ENCODE measurements at regions not wholly inside any gene's neighbourhood (a gene's known extent, or its start where the extent isn't known, plus 50 kb on each side); places are given as distances from the start of the nearest gene placed in this dataset.

- Histone ChIP-seq H3K4me1 (ENCODE audit: insufficient read depth, insufficient read length) (no peaks in the 10 kb centered on the region), H3K9me3 (ENCODE audit: insufficient read depth, low read length) (no peaks in the 10 kb centered on the region), H3K4me3 (ENCODE audit: insufficient read length, low read depth) (no peak overlapping the region), H3K36me3 (ENCODE audit: insufficient read depth, insufficient read length, low read length) (no peaks in the 10 kb centered on the region), H3K27me3 (ENCODE audit: insufficient read depth, insufficient read length) (no peaks in the 10 kb centered on the region), H3K9ac (ENCODE audit: insufficient read length, low read depth) (no peak overlapping the region)
- no peak for TF ChIP-seq ZNF274 (IDR thresholded peaks at IDR 0.05; ENCODE audit: low read depth, low read length)
- no peak for TF ChIP-seq SUZ12 (IDR thresholded peaks at IDR 0.05; ENCODE audit: extremely low read depth, insufficient read depth, insufficient read length)
- no peak for TF ChIP-seq YY1 (IDR thresholded peaks at IDR 0.05; ENCODE audit: insufficient read depth, insufficient read length)
- no peak for DNase-seq (ENCODE audit: low read depth, low spot score)
These were observed 98.9 kb upstream of the TSC22D2 start for GRCh38 chr3:150309257-150309542.

GRCh38 chr3:150308481-150309256 lies 99.4 kb upstream of the TSC22D2 start:
- no peaks in the 10 kb centered on the region for H3K36me3 ChIP-seq (ENCODE audit: insufficient read depth, insufficient read length, low read length)
- H3K9ac ChIP-seq (ENCODE audit: insufficient read length, low read depth): no peak overlapping the region
- no peaks in the 10 kb centered on the region for H3K9me3 ChIP-seq (ENCODE audit: insufficient read depth, low read length)
- no peak for DNase-seq (ENCODE audit: low read depth, low spot score)
- H3K27me3 ChIP-seq (ENCODE audit: insufficient read depth, insufficient read length): no peaks in the 10 kb centered on the region
- no peaks in the 10 kb centered on the region for H3K4me1 ChIP-seq (ENCODE audit: insufficient read depth, insufficient read length)
- H3K4me3 ChIP-seq (ENCODE audit: insufficient read length, low read depth): no peak overlapping the region
- no peak for TF ChIP-seq SUZ12 (IDR thresholded peaks at IDR 0.05; ENCODE audit: extremely low read depth, insufficient read depth, insufficient read length)
- no peak for TF ChIP-seq YY1 (IDR thresholded peaks at IDR 0.05; ENCODE audit: insufficient read depth, insufficient read length)
- no peak for TF ChIP-seq ZNF274 (IDR thresholded peaks at IDR 0.05; ENCODE audit: low read depth, low read length)

GRCh38 chr3:150308037-150308319 lies 100.1 kb upstream of the TSC22D2 start:
- H3K4me3 ChIP-seq (ENCODE audit: insufficient read length, low read depth): no peak overlapping the region
- no peaks in the 10 kb centered on the region for H3K9me3 ChIP-seq (ENCODE audit: insufficient read depth, low read length)
- no peaks in the 10 kb centered on the region for H3K36me3 ChIP-seq (ENCODE audit: insufficient read depth, insufficient read length, low read length)
- TF ChIP-seq ZNF274 (IDR thresholded peaks at IDR 0.05; ENCODE audit: low read depth, low read length) (no peak), YY1 (IDR thresholded peaks at IDR 0.05; ENCODE audit: insufficient read depth, insufficient read length) (no peak), SUZ12 (IDR thresholded peaks at IDR 0.05; ENCODE audit: extremely low read depth, insufficient read depth, insufficient read length) (no peak)
- H3K9ac ChIP-seq (ENCODE audit: insufficient read length, low read depth): no peak overlapping the region
- H3K27me3 ChIP-seq (ENCODE audit: insufficient read depth, insufficient read length): no peaks in the 10 kb centered on the region
- DNase-seq (ENCODE audit: low read depth, low spot score): no peak
- H3K4me1 ChIP-seq (ENCODE audit: insufficient read depth, insufficient read length): no peaks in the 10 kb centered on the region

GRCh38 chr3:150307311-150308036 lies 100.6 kb upstream of the TSC22D2 start:
- Histone ChIP-seq H3K9me3 (ENCODE audit: insufficient read depth, low read length) (no peaks in the 10 kb centered on the region), H3K4me1 (ENCODE audit: insufficient read depth, insufficient read length) (no peaks in the 10 kb centered on the region), H3K9ac (ENCODE audit: insufficient read length, low read depth) (no peak overlapping the region), H3K27me3 (ENCODE audit: insufficient read depth, insufficient read length) (no peaks in the 10 kb centered on the region), H3K36me3 (ENCODE audit: insufficient read depth, insufficient read length, low read length) (no peaks in the 10 kb centered on the region), H3K4me3 (ENCODE audit: insufficient read length, low read depth) (no peak overlapping the region)
- DNase-seq (ENCODE audit: low read depth, low spot score): no peak
- TF ChIP-seq ZNF274 (IDR thresholded peaks at IDR 0.05; ENCODE audit: low read depth, low read length) (no peak), YY1 (IDR thresholded peaks at IDR 0.05; ENCODE audit: insufficient read depth, insufficient read length) (no peak), SUZ12 (IDR thresholded peaks at IDR 0.05; ENCODE audit: extremely low read depth, insufficient read depth, insufficient read length) (no peak)

GRCh38 chr3:150306906-150307305 lies 101.2 kb upstream of the TSC22D2 start:
- no peak overlapping the region for H3K9ac ChIP-seq (ENCODE audit: insufficient read length, low read depth)
- H3K4me1 ChIP-seq (ENCODE audit: insufficient read depth, insufficient read length): no peaks in the 10 kb centered on the region
- H3K4me3 ChIP-seq (ENCODE audit: insufficient read length, low read depth): no peak overlapping the region
- no peaks in the 10 kb centered on the region for H3K36me3 ChIP-seq (ENCODE audit: insufficient read depth, insufficient read length, low read length)
- no peak for DNase-seq (ENCODE audit: low read depth, low spot score)
- TF ChIP-seq SUZ12 (IDR thresholded peaks at IDR 0.05; ENCODE audit: extremely low read depth, insufficient read depth, insufficient read length): no peak
- TF ChIP-seq ZNF274 (IDR thresholded peaks at IDR 0.05; ENCODE audit: low read depth, low read length): no peak
- no peak for TF ChIP-seq YY1 (IDR thresholded peaks at IDR 0.05; ENCODE audit: insufficient read depth, insufficient read length)
- H3K27me3 ChIP-seq (ENCODE audit: insufficient read depth, insufficient read length): no peaks in the 10 kb centered on the region
- no peaks in the 10 kb centered on the region for H3K9me3 ChIP-seq (ENCODE audit: insufficient read depth, low read length)

- H3K9ac ChIP-seq (ENCODE audit: insufficient read length, low read depth): no peak overlapping the region
- no peaks in the 10 kb centered on the region for H3K4me1 ChIP-seq (ENCODE audit: insufficient read depth, insufficient read length)
- H3K4me3 ChIP-seq (ENCODE audit: insufficient read length, low read depth): no peak overlapping the region
- H3K9me3 ChIP-seq (ENCODE audit: insufficient read depth, low read length): no peaks in the 10 kb centered on the region
- no peak for DNase-seq (ENCODE audit: low read depth, low spot score)
- no peaks in the 10 kb centered on the region for H3K36me3 ChIP-seq (ENCODE audit: insufficient read depth, insufficient read length, low read length)
- TF ChIP-seq SUZ12 (IDR thresholded peaks at IDR 0.05; ENCODE audit: extremely low read depth, insufficient read depth, insufficient read length) (no peak), ZNF274 (IDR thresholded peaks at IDR 0.05; ENCODE audit: low read depth, low read length) (no peak), YY1 (IDR thresholded peaks at IDR 0.05; ENCODE audit: insufficient read depth, insufficient read length) (no peak)
- no peaks in the 10 kb centered on the region for H3K27me3 ChIP-seq (ENCODE audit: insufficient read depth, insufficient read length)
These were observed 102.0 kb upstream of the TSC22D2 start for GRCh38 chr3:150306083-150306482.

- H3K9ac ChIP-seq (ENCODE audit: insufficient read length, low read depth): no peak overlapping the region
- H3K4me3 ChIP-seq (ENCODE audit: insufficient read length, low read depth): no peak overlapping the region
- no peak for DNase-seq (ENCODE audit: low read depth, low spot score)
- no peaks in the 10 kb centered on the region for H3K9me3 ChIP-seq (ENCODE audit: insufficient read depth, low read length)
- H3K4me1 ChIP-seq (ENCODE audit: insufficient read depth, insufficient read length): no peaks in the 10 kb centered on the region
- H3K27me3 ChIP-seq (ENCODE audit: insufficient read depth, insufficient read length): no peaks in the 10 kb centered on the region
- H3K36me3 ChIP-seq (ENCODE audit: insufficient read depth, insufficient read length, low read length): no peaks in the 10 kb centered on the region
- no peak for TF ChIP-seq SUZ12 (IDR thresholded peaks at IDR 0.05; ENCODE audit: extremely low read depth, insufficient read depth, insufficient read length)
- TF ChIP-seq YY1 (IDR thresholded peaks at IDR 0.05; ENCODE audit: insufficient read depth, insufficient read length): no peak
- no peak for TF ChIP-seq ZNF274 (IDR thresholded peaks at IDR 0.05; ENCODE audit: low read depth, low read length)
These were observed 104.3 kb upstream of the TSC22D2 start for GRCh38 chr3:150303768-150304167.

Data from NT2/D1 (cell line).